ENCODE measurements at regions not wholly inside any gene's neighbourhood (a gene's known extent, or its start where the extent isn't known, plus 50 kb on each side); places are given as distances from the start of the nearest gene placed in this dataset.

DNA sequence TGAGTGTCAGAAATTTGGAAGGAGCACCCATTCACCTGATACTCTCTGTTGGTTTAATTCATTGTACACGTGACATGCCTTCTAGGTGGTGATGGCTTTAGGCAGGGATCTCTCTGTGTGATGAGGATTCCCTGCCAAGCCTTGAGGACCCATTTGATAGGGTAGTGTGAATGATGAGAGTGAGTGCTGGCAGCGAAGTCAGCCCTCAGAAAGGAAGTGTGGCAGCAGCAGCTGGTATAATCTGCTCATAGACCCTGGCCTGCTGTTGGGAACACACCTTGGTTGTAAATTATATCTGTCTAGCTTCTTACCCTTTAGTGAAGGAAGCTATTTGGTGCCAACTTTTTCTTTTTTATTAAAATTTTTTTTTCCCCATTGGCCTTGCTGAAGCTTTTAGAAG lies 164.5 kb downstream of the HAUS1 start:
- Histone ChIP-seq H3K9ac (ENCODE audit: low read depth, low read length) (no peak overlapping the region), H3K4me3 (ENCODE audit: low read length) (no peak overlapping the region), H3K9me3 (ENCODE audit: insufficient read depth, low read depth, low read length) (no peaks in the 10 kb centered on the region), H3K36me3 (ENCODE audit: insufficient read depth, low read length) (peaks cover under 1% of the 10 kb centered on the region; the same call in 1 of the 2 replicates), H3K4me1 (ENCODE audit: insufficient read depth, low read length) (peaks cover 30% of the 10 kb centered on the region), H3K27ac (ENCODE audit: low read depth, low read length) (no peak overlapping the region), H3K27me3 (ENCODE audit: insufficient read depth, low read length) (no peaks in the 10 kb centered on the region)
- WGBS = 95% methylated on average over 2 of the region's 2 CpGs

DNA sequence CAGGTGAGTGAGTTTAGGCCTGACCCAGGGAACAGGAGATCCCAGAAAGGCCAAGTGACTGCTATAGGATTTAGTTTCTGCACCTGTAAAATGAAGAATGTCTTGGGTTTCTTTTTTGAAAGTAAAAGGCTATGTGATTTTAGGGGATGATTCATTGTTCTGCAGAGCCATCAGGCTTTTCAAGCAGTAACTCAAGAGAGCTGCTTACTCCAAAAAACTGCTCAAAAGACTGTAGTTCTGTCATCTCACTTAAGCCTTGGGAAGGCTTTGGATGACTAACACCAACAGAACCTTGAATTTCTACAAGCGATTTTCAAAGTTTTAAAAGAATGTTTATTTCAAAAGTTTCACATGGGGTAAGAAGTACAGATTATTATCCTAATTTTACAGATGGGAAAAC lies 165.1 kb downstream of the HAUS1 start:
- Histone ChIP-seq H3K9ac (ENCODE audit: low read depth, low read length) (no peak overlapping the region), H3K4me3 (ENCODE audit: low read length) (no peak overlapping the region), H3K36me3 (ENCODE audit: insufficient read depth, low read length) (no peaks in the 10 kb centered on the region), H3K9me3 (ENCODE audit: insufficient read depth, low read depth, low read length) (no peaks in the 10 kb centered on the region), H3K27me3 (ENCODE audit: insufficient read depth, low read length) (no peaks in the 10 kb centered on the region), H3K4me1 (ENCODE audit: insufficient read depth, low read length) (peaks cover 28% of the 10 kb centered on the region), H3K27ac (ENCODE audit: low read depth, low read length) (no peak overlapping the region)
- 80% methylated on average over 1 of the region's 1 CpG for WGBS

DNA sequence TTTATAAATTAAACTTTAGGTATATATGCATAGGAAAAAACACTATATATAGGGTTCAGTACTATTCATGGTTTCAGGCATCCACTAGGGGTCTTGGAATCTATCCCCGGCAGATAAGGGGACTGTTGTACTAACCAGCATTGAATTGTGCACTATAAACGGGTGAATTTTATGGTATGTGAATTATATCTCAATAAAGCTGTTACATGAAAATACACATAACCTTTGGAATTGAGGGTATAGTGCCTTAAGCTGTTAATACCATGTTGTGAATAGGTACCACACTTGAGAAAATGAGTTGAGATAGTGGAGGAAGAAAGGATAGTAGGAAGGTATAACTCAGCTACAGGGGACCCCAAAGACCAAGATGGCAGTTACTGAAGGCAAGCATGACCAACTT lies 167.3 kb downstream of the HAUS1 start:
- 97% methylated on average over 2 of the region's 2 CpGs for WGBS
- Histone ChIP-seq H3K27me3 (ENCODE audit: insufficient read depth, low read length) (no peaks in the 10 kb centered on the region), H3K4me3 (ENCODE audit: low read length) (no peak overlapping the region), H3K36me3 (ENCODE audit: insufficient read depth, low read length) (no peaks in the 10 kb centered on the region), H3K9ac (ENCODE audit: low read depth, low read length) (no peak overlapping the region), H3K9me3 (ENCODE audit: insufficient read depth, low read depth, low read length) (no peaks in the 10 kb centered on the region), H3K4me1 (ENCODE audit: insufficient read depth, low read length) (peaks cover 11% of the 10 kb centered on the region), H3K27ac (ENCODE audit: low read depth, low read length) (no peak overlapping the region)

DNA sequence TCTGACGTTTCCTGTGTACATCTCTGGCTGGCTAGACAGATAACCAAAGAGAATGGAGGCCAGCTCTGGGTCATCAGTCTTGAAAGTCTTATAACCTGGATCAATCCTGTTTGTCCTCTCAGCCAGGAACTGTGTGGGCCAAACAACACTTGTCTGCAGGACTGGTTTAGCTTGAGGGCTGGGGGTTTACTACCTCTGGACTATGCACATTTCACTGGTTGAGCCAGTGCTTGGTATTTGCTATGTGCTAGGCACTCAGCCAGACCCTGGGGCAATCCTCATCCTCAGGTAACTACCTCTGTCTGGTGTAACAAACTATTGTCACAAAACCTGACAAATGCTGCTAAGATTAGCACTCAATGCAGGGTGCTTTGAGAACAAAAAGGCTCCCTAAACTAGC lies 169.7 kb downstream of the HAUS1 start:
- Histone ChIP-seq H3K27ac (ENCODE audit: low read depth, low read length) (no peak overlapping the region), H3K4me3 (ENCODE audit: low read length) (no peak overlapping the region), H3K9me3 (ENCODE audit: insufficient read depth, low read depth, low read length) (no peaks in the 10 kb centered on the region), H3K27me3 (ENCODE audit: insufficient read depth, low read length) (no peaks in the 10 kb centered on the region), H3K36me3 (ENCODE audit: insufficient read depth, low read length) (no peaks in the 10 kb centered on the region), H3K4me1 (ENCODE audit: insufficient read depth, low read length) (peaks cover 4% of the 10 kb centered on the region), H3K9ac (ENCODE audit: low read depth, low read length) (no peak overlapping the region)
- 81% methylated on average over 1 of the region's 1 CpG for WGBS

DNA sequence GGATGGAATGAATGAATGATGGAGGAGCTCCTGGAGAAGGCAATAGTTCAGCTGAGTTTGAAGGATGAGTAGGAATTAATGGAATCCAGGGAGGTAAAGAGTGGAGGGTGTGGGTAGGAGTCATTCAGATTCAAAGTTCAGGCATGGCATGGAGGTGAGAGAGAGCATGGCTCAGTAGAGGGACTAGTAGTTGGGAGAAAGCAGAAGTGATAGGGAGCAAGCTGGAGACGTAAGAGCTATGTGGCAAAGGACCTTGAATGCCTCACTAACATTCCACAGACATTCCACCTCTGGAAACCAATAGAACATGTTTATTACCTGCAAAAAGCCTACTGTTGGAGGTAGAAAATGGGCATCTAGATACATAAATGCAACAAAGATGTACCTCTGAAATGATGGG lies 170.1 kb downstream of the HAUS1 start:
- WGBS = no CpG with 5 or more reads among the region's 1 CpG
- H3K27ac ChIP-seq (ENCODE audit: low read depth, low read length) = no peak overlapping the region

DNA sequence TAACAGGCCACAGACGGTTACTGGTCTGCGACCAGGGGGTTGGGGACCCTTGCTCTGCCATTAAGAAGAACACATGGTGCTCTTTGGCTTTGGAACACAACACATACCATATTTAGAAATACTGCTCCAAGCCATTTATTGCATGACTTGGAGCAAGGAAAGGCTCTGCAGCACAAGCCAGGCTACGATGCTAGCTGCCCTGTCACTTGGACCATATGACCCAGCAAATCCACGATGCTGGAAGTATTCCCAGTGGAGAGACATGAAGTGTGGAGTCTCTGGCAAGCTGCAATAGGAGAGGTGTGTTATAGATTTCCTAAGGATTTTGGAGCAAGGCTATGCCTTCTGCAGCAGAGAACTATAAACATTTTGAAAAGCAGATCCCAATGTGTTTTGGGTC lies 171.2 kb downstream of the HAUS1 start:
- no peaks in the 10 kb centered on the region for H3K36me3 ChIP-seq (ENCODE audit: insufficient read depth, low read length)
- H3K9ac ChIP-seq (ENCODE audit: low read depth, low read length) = no peak overlapping the region

More for the DNA sequence above, 170.1 kb downstream of the HAUS1 start:
- no peaks in the 10 kb centered on the region for H3K27me3 ChIP-seq (ENCODE audit: insufficient read depth, low read length)
- H3K9me3 ChIP-seq (ENCODE audit: insufficient read depth, low read depth, low read length) = no peaks in the 10 kb centered on the region
- H3K36me3 ChIP-seq (ENCODE audit: insufficient read depth, low read length) = no peaks in the 10 kb centered on the region
- H3K9ac ChIP-seq (ENCODE audit: low read depth, low read length) = no peak overlapping the region
- no peak overlapping the region for H3K4me3 ChIP-seq (ENCODE audit: low read length)
- H3K4me1 ChIP-seq (ENCODE audit: insufficient read depth, low read length) = peaks cover 4% of the 10 kb centered on the region

DNA sequence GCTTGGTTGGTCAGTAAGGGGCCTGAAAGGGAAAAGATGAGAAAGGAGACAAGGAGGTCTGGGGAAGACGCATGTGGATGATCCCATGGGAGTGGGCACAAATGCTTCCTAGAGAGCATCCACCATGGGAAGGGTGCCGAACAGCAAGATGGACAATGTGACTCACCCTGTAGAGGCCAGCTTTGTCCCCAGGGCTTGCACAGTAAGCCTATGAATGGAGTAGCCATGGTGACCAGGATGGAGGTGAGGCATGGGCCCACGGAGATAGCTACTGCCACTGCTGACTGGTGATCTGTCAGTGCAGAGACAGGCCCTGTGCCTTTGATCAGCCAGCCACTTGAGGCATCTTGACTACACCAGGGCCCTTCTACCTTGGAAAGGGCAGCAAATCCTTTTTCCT lies 172.6 kb downstream of the HAUS1 start:
- Histone ChIP-seq H3K27ac (ENCODE audit: low read depth, low read length) (no peak overlapping the region), H3K4me1 (ENCODE audit: insufficient read depth, low read length) (peaks cover 4% of the 10 kb centered on the region), H3K4me3 (ENCODE audit: low read length) (no peak overlapping the region), H3K9ac (ENCODE audit: low read depth, low read length) (no peak overlapping the region), H3K27me3 (ENCODE audit: insufficient read depth, low read length) (no peaks in the 10 kb centered on the region), H3K36me3 (ENCODE audit: insufficient read depth, low read length) (no peaks in the 10 kb centered on the region), H3K9me3 (ENCODE audit: insufficient read depth, low read depth, low read length) (no peaks in the 10 kb centered on the region)
- 90% methylated on average over 3 of the region's 3 CpGs for WGBS

More for the DNA sequence above, 171.2 kb downstream of the HAUS1 start:
- Histone ChIP-seq H3K4me1 (ENCODE audit: insufficient read depth, low read length) (peaks cover 4% of the 10 kb centered on the region), H3K4me3 (ENCODE audit: low read length) (no peak overlapping the region), H3K9me3 (ENCODE audit: insufficient read depth, low read depth, low read length) (no peaks in the 10 kb centered on the region), H3K27me3 (ENCODE audit: insufficient read depth, low read length) (no peaks in the 10 kb centered on the region), H3K27ac (ENCODE audit: low read depth, low read length) (no peak overlapping the region)
- WGBS = 85% methylated on average over 4 of the region's 4 CpGs

DNA sequence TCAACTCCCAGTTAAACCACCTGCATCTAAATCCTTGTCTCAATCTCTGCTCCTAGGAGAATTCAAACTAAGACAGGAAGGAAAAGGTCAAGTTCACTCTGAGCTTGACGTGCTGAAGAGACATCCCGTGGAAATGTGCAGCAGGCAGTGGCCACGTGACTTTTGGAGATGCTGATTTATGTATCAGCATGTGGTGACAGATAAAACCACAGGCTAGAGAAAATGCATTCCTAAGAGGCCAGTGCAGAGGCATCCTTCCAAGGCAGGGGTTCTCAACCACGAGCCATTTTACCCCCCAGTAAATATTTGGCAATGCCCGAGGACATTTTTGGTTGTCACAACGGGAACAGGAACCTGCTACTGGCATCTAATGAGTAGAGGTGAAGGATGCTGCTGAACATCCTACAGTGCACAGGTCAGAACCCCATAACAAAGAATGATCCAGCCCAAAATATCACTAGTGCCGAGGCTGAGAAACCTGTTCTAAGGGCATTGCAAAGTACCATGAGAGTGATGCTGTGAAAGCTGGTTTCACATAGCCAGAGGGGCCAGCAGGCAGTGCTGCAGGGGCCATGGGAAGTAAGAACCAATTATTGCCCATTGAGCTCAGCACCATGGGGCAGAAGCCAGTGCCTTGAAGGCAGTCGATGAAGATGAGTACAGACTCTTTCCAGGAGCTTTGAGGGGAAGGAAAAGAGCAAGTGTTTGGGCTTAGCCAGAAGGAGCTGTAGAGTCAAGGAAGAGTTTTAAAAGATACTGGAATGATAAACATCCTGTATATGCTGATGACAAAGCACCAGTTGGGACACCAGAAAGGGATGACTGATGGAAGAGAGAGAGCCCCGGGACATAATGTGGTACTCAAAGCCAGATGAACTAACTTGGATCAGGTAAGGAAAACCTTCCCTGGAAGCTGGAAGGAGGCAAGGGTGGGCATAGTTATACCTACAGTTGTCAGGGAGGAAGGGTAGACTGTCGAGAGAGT lies 174.6 kb downstream of the HAUS1 start:
- WGBS = 75% methylated on average over 10 of the region's 10 CpGs
- H3K27ac ChIP-seq (ENCODE audit: low read depth, low read length) = no peak overlapping the region
- H3K4me1 ChIP-seq (ENCODE audit: insufficient read depth, low read length) = peaks cover 11% of the 10 kb centered on the region

DNA sequence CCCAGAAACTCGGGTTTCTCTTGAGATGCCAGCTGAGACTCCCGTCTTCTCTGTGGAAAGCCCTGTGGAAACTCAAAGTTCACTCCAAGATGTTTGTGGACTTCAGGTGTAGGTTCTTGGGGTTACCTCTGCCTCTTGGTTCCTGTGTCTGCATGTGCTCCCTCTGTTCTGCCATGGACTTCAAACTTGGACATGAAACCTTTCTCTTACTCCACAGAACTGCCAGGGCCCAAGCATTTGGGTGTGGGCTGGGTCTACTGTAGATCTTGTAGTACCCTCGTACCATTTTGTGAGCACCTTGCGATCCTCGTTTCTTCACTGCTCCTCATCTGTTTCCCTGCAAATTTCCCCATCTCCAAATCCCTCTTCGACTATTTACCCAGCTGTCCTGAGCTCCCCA lies 175.5 kb downstream of the HAUS1 start:
- Histone ChIP-seq H3K4me1 (ENCODE audit: insufficient read depth, low read length) (peaks cover 12% of the 10 kb centered on the region), H3K27me3 (ENCODE audit: insufficient read depth, low read length) (no peaks in the 10 kb centered on the region), H3K36me3 (ENCODE audit: insufficient read depth, low read length) (no peaks in the 10 kb centered on the region), H3K4me3 (ENCODE audit: low read length) (no peak overlapping the region), H3K9ac (ENCODE audit: low read depth, low read length) (no peak overlapping the region), H3K27ac (ENCODE audit: low read depth, low read length) (no peak overlapping the region), H3K9me3 (ENCODE audit: insufficient read depth, low read depth, low read length) (no peaks in the 10 kb centered on the region)
- 90% methylated on average over 6 of the region's 6 CpGs for WGBS

More for the DNA sequence above, 174.6 kb downstream of the HAUS1 start:
- no peaks in the 10 kb centered on the region for H3K36me3 ChIP-seq (ENCODE audit: insufficient read depth, low read length)
- H3K27me3 ChIP-seq (ENCODE audit: insufficient read depth, low read length) = no peaks in the 10 kb centered on the region
- no peak overlapping the region for H3K9ac ChIP-seq (ENCODE audit: low read depth, low read length)
- H3K4me3 ChIP-seq (ENCODE audit: low read length) = no peak overlapping the region
- no peaks in the 10 kb centered on the region for H3K9me3 ChIP-seq (ENCODE audit: insufficient read depth, low read depth, low read length)

DNA sequence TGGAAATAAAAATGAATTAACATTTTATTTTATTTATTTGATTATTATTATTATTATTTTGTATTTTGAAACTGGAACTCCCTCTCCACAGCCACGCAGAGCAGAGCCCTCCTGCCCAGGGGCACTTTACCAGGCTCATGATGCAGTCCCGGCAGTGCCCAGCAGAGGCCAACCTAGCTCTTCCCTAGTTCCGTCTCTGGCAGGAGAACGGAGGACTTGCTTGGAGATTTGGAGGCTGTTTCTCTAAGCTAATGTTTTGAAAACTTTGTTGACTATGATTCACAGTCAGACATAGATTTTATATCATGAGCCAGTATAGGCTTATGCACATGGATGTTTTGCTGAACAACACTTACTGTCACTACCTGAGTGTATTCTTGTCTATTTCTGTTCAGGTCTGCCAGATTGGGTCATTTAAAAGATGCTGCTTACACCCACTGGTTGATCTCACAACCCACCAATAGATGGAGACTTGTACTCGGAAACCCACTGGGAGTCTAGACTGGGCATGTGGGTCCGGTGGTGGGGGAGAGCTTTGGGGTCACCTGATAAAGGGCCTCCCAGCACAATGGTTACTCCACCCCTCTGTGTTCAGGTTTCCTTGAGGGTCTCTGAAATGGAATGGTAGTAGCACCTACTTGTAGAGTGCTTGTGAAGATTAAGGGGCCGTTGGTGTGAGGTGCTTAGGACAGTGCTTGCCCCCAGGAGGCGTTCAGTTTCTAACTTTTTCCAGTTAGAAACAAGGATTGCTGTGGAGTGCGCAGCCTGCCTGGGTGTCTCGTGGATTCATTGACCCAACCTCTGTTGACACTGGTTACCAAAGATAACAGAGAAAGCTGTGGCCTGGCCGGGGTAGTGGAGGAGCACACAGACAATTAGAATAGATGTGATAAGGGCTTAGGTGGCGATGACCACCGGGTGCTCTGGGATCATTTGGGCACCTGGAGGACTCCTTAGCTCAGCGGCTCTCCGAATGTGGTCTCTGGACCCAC lies 177.3 kb downstream of the HAUS1 start:
- no peaks in the 10 kb centered on the region for H3K36me3 ChIP-seq (ENCODE audit: insufficient read depth, low read length)
- 61% methylated on average over 15 of the region's 15 CpGs for WGBS
- no peak overlapping the region for H3K4me3 ChIP-seq (ENCODE audit: low read length)
- peaks cover 12% of the 10 kb centered on the region for H3K4me1 ChIP-seq (ENCODE audit: insufficient read depth, low read length)
- no peaks in the 10 kb centered on the region for H3K27me3 ChIP-seq (ENCODE audit: insufficient read depth, low read length)
- no peak overlapping the region for H3K27ac ChIP-seq (ENCODE audit: low read depth, low read length)
- H3K9me3 ChIP-seq (ENCODE audit: insufficient read depth, low read depth, low read length) = no peaks in the 10 kb centered on the region
- no peak overlapping the region for H3K9ac ChIP-seq (ENCODE audit: low read depth, low read length)

DNA sequence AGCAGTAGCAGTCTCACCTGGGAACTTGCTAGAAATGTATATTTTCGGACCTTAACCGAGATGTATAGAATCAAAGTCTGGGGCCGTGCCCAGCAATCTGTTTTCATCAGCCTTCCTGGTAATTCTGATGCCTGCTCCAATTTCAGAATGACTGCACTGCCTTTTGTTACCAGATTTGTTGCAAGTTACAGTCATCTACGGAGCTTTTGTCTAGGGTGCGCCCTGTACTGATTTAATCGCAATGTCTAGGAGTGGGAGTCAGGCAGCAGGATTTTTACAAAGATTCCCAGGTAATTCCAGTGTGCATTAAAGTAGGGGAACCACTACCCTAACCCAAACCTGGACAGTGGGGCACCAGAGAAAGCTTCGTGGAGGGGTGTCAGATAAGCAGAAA lies 178.0 kb downstream of the HAUS1 start:
- H3K9me3 ChIP-seq (ENCODE audit: insufficient read depth, low read depth, low read length) = no peaks in the 10 kb centered on the region
- H3K9ac ChIP-seq (ENCODE audit: low read depth, low read length) = no peak overlapping the region
- no peaks in the 10 kb centered on the region for H3K27me3 ChIP-seq (ENCODE audit: insufficient read depth, low read length)
- WGBS = 95% methylated on average over 7 of the region's 7 CpGs
- H3K27ac ChIP-seq (ENCODE audit: low read depth, low read length) = no peak overlapping the region
- peaks cover 12% of the 10 kb centered on the region for H3K4me1 ChIP-seq (ENCODE audit: insufficient read depth, low read length)
- H3K36me3 ChIP-seq (ENCODE audit: insufficient read depth, low read length) = no peaks in the 10 kb centered on the region
- no peak overlapping the region for H3K4me3 ChIP-seq (ENCODE audit: low read length)

Data from HUES64 (cell line).